Adrenal gland (tissue), 5 donors: ENCODE measurements at regions not wholly inside any gene's neighbourhood (a gene's known extent, or its start where the extent isn't known, plus 50 kb on each side); places are given as distances from the start of the nearest gene placed in this dataset.

Source experiments
- CTCF ChIP-seq, 6 experiments: fragments of 450-650 bp in 4 of 6; fragments of 200-600 bp in 2 of 6; sonication (generic) in 1 of 6; IDR thresholded peaks; 1 replicate in 5 of 6; 2 replicates in 1 of 6; pipeline versions ENCODE4 v1.5.1 to v1.8.0; 2016 to 2021; ENCODE audit warnings: antibody characterized with exemption in 6 of 6, mild to moderate bottlenecking in 2 of 6, moderate library complexity in 1 of 6
- POLR2A ChIP-seq, 2 donors: fragments of 450-650 bp; IDR thresholded peaks; one replicate each; pipeline ENCODE4 v1.6.1; 2017; ENCODE audit warnings: antibody characterized with exemption in 2 of 2, mild to moderate bottlenecking in 2 of 2, moderate library complexity in 1 of 2
- donor health status: DM: no; HTN: no; CAD: no.

GRCh38 chr12:130286741-130287440 is 50.8 kb upstream of the PIWIL1 start:
- TF ChIP-seq CTCF (IDR thresholded peaks at IDR 0.05): no peak
- TF ChIP-seq POLR2A (IDR thresholded peaks at IDR 0.05): no peak
